ENCODE measurements at regions not wholly inside any gene's neighbourhood (a gene's known extent, or its start where the extent isn't known, plus 50 kb on each side); places are given as distances from the start of the nearest gene placed in this dataset.
"Not testable (repeated sequence)": the region's sequence is repeated elsewhere in the genome, so short reads cannot be mapped to it uniquely, and the experiment has no call there.

DNA sequence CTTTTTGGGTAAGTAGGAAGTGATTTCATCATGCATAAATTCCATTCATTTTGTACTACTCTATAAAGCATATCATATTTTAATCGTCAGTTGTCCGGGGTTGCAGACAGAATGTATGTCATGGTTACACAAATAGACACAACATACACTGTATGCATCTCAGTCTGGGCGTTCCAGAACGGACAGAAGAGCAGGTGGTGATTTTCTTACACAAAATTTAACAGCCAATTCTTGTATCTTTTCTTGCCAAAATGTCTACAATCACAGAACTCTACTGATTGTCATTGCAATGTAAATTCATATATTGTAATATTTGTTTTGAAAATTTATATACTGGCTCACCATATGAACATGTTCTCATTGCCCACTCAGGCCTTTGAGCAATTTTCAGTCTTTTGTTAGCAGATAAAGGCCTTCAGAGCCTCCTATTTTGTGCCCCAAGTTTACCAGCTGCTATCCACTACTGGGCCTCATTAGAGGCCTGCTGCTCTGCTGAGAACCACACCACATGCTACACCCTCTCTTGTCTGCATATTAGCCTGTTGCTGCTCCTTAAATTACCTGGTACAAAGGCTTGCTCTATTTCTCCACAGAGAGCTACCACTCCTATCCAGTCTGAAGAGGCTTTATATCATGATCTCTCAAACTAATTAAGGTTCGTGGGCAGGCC is 61.5 kb downstream of the PRDM13 start:
- Histone ChIP-seq H3K9me3 (no peaks in the 10 kb centered on the region), H3K27ac (no peak overlapping the region), H3K27me3 (no peaks in the 10 kb centered on the region), H3K36me3 (no peaks in the 10 kb centered on the region), H3K4me1 (no peaks in the 10 kb centered on the region), H3K4me3 (no peak overlapping the region)
- no peak for DNase-seq
- no peak for TF ChIP-seq POLR2A (IDR thresholded peaks at IDR 0.05)

DNA sequence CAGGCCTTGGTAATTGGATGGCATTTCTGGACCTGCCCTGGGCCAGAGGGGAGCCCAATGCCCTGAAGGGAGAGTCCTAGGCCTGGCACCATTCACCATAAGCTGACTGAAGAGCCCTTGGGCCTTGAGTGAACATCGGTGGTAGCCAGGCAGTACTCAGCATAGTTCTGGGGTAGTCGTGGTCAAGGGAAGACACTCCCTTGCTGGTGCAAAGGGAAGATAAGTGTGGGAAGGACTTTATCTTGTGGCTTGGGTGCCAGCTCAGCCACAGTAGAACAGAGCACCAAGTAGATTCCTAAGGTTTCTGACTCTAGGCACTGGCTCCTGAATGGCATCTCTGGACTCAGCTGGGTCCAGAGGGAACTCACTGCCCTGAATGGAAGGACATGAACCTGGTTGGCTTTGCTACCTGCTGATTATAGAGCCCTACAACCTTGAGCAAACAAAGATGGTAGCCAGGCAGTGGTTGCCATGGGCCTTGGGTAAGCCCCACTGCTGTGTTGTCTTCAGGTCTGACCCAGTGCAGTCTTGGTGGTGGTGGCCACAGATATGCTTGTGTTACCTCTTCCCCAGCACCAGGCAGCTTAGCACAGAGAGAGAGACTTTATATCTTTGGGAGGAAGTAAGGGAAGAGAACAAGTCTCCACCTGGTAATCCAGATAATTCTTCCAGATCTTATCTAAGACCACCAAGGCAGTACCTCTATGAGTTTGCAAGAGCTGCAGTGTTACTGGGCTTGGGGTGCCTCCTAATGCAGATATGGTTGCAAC is 83.5 kb downstream of the PRDM13 start:
- Histone ChIP-seq H3K36me3 (no peaks in the 10 kb centered on the region), H3K27me3 (no peaks in the 10 kb centered on the region), H3K9me3 (no peaks in the 10 kb centered on the region), H3K27ac (no peak overlapping the region), H3K4me3 (no peak overlapping the region), H3K4me1 (no peaks in the 10 kb centered on the region)
- DNase-seq: no peak
- TF ChIP-seq, protein P1, sequence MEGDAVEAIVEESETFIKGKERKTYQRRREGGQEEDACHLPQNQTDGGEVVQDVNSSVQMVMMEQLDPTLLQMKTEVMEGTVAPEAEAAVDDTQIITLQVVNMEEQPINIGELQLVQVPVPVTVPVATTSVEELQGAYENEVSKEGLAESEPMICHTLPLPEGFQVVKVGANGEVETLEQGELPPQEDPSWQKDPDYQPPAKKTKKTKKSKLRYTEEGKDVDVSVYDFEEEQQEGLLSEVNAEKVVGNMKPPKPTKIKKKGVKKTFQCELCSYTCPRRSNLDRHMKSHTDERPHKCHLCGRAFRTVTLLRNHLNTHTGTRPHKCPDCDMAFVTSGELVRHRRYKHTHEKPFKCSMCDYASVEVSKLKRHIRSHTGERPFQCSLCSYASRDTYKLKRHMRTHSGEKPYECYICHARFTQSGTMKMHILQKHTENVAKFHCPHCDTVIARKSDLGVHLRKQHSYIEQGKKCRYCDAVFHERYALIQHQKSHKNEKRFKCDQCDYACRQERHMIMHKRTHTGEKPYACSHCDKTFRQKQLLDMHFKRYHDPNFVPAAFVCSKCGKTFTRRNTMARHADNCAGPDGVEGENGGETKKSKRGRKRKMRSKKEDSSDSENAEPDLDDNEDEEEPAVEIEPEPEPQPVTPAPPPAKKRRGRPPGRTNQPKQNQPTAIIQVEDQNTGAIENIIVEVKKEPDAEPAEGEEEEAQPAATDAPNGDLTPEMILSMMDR (IDR thresholded peaks at IDR 0.05): no peak

DNA sequence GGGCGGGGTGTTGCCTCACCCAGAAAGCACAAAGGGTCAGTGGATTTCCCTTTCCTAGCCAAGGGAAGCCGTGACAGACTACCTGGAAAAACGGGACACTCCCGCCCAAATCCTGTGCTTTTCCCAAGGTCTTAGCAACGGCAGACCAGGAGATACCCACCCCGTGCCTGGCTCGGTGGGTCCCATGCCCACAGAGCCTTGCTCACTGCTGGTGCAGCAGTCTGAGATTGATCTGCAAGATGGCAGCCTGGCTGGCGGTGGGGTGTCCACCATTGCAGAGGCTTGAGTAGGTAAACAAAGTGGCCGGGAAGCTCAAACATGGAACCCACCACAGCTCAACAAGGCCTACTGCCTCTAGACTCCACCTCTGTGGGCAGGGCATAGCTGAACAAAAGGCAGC is 95.7 kb downstream of the PRDM13 start:
- H3K27me3 ChIP-seq, H3K36me3 ChIP-seq, H3K27ac ChIP-seq, H3K4me1 ChIP-seq, H3K4me3 ChIP-seq, H3K9me3 ChIP-seq, DNase-seq: not testable (repeated sequence)

DNA sequence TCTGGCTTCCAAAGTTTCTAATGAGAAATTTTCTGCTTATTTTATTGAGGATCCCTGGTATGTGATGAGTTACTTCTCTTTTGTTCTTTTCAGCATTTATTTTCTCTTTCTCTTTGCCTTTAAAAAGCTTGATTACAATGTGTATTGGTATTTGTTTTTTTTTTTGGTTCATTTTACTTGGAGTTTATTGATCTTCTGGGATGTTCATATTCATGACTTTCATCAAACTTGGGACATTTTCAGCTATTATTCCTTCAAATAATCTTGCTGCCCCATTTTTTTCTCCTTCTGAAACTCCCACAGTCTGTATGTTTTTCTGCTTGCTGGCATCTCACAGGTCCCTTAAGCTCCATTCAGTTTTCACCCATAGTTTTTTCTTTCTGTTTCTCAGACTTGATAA is 102.4 kb downstream of the PRDM13 start:
- TF ChIP-seq POLR2A (IDR thresholded peaks at IDR 0.05): no peak
- TF ChIP-seq, protein P1 (IDR thresholded peaks at IDR 0.05): no peak
- DNase-seq: no peak

DNA sequence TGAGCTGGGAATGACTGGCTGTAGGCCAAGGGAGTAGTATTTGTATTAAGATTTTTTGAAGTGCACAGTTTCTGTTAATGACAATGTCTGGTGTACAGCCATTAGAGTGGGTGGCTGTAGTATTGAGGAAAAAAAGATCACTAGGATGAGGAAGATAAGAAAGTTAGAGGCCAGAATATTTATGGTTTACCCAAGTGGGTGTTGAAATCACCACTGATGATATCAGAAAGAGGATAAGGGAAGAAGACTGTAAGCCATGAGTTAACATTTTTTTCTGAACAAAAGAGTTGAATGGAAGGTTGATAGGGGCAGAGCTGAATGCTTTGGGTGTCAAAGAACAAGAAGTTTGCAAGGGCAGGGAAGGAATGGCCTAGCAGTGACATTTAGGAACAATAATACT is 104.7 kb downstream of the PRDM13 start:
- no peak overlapping the region for H3K27ac ChIP-seq
- no peak for DNase-seq
- no peaks in the 10 kb centered on the region for H3K36me3 ChIP-seq
- no peaks in the 10 kb centered on the region for H3K27me3 ChIP-seq
- TF ChIP-seq POLR2A (IDR thresholded peaks at IDR 0.05): no peak
- TF ChIP-seq, protein P1 (IDR thresholded peaks at IDR 0.05): no peak
- no peaks in the 10 kb centered on the region for H3K4me1 ChIP-seq
- no peaks in the 10 kb centered on the region for H3K9me3 ChIP-seq
- no peak overlapping the region for H3K4me3 ChIP-seq

More for the DNA sequence above, 102.4 kb downstream of the PRDM13 start:
- no peak overlapping the region for H3K4me3 ChIP-seq
- H3K4me1 ChIP-seq: no peaks in the 10 kb centered on the region
- no peaks in the 10 kb centered on the region for H3K36me3 ChIP-seq
- H3K27me3 ChIP-seq: no peaks in the 10 kb centered on the region
- H3K9me3 ChIP-seq: no peaks in the 10 kb centered on the region
- H3K27ac ChIP-seq: no peak overlapping the region

DNA sequence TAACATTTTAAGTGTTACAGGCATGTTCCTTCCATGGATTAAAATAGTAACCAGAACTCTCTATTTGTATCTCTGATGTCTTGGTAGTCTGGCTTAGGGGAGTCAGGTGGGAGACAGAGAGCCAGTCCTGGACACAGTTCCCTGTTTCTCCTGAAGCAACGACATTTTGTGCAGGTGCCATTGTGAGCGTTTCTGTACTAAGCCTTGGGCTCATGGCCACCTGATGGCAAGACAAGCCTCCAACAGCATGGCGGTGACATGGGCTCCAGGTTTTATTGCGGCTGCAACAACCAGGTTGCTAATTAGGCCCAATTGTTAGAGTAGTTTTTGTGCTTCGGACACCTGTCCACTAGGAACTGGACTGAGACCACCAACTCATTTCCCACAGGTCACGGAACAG is 105.3 kb downstream of the PRDM13 start:
- H3K27me3 ChIP-seq: no peaks in the 10 kb centered on the region
- no peak overlapping the region for H3K27ac ChIP-seq
- H3K4me3 ChIP-seq: no peak overlapping the region
- H3K9me3 ChIP-seq: no peaks in the 10 kb centered on the region
- no peak for TF ChIP-seq POLR2A (IDR thresholded peaks at IDR 0.05)
- TF ChIP-seq, protein P1 (IDR thresholded peaks at IDR 0.05): no peak
- no peaks in the 10 kb centered on the region for H3K36me3 ChIP-seq
- DNase-seq: no peak
- no peaks in the 10 kb centered on the region for H3K4me1 ChIP-seq
